Esophagus squamous epithelium (tissue), 5 donors: ENCODE measurements at regions not wholly inside any gene's neighbourhood (a gene's known extent, or its start where the extent isn't known, plus 50 kb on each side); places are given as distances from the start of the nearest gene placed in this dataset.
A peak's percentile ranks its signal among the peaks of the same experiment; 100 is the strongest.

Experiments used
- DNase-seq: peaks from one replicate; lab custom pipeline; 2025; lab: John Stamatoyannopoulos, UW
- H3K27ac ChIP-seq, 4 donors: fragments of 200-600 bp; sonication (generic); one replicate each; pipeline ENCODE4 v1.5.1; 2016 to 2019; ENCODE audit warnings: mild to moderate bottlenecking in 1 of 4
- H3K27me3 ChIP-seq, 4 donors: fragments of 200-600 bp; sonication (generic); 1 replicate in 3 of 4; 2 replicates in 1 of 4; pipeline versions ENCODE4 v1.5.1 to v1.6.0; 2017 to 2021; ENCODE audit warnings: antibody characterized with exemption in 1 of 4
- H3K36me3 ChIP-seq, 3 donors: fragments of 200-600 bp; sonication (generic); one replicate each; pipeline ENCODE4 v1.5.1; 2016 to 2019
- H3K4me1 ChIP-seq, 3 donors: fragments of 200-600 bp; sonication (generic); one replicate each; pipeline ENCODE4 v1.5.1; 2017 to 2019
- H3K4me3 ChIP-seq, 4 donors: fragments of 200-600 bp; sonication (generic); 1 replicate in 3 of 4; 2 replicates in 1 of 4; pipeline ENCODE4 v1.5.1; 2016 to 2019; ENCODE audit warnings: mild to moderate bottlenecking in 2 of 4, moderate library complexity in 1 of 4
- H3K9me3 ChIP-seq, 3 donors: fragments of 200-600 bp; sonication (generic); one replicate each; pipeline ENCODE4 v1.5.1; 2016 to 2019
- POLR2A ChIP-seq, 4 donors: fragments of 450-650 bp; IDR thresholded peaks; one replicate each; pipeline ENCODE4 v1.6.1; 2017; ENCODE audit warnings: antibody characterized with exemption in 4 of 4, mild to moderate bottlenecking in 4 of 4, moderate library complexity in 3 of 4
- WGBS, 2 donors: methylation state at CpG; one replicate each; pipeline ENCODE4 v1.1.5; 2018; 5-methylcytosine and 5-hydroxymethylcytosine counted together
- intact Hi-C: fragments of 100-400 bp; cut with DNase I; formaldehyde crosslinking; loops from one replicate; pipeline ENCODE4 v1.15.0; 2022
- TF ChIP-seq, protein P1 (sequence below), 6 experiments: fragments of 450-650 bp in 4 of 6; fragments of 200-600 bp in 2 of 6; sonication (generic) in 2 of 6; IDR thresholded peaks; one replicate each; pipeline ENCODE4 v1.5.1; 2016 to 2019; ENCODE audit warnings: antibody characterized with exemption in 6 of 6, mild to moderate bottlenecking in 4 of 6, moderate library complexity in 4 of 6
- donor health status: DM: yes; HTN: yes; CAD: no.

DNA sequence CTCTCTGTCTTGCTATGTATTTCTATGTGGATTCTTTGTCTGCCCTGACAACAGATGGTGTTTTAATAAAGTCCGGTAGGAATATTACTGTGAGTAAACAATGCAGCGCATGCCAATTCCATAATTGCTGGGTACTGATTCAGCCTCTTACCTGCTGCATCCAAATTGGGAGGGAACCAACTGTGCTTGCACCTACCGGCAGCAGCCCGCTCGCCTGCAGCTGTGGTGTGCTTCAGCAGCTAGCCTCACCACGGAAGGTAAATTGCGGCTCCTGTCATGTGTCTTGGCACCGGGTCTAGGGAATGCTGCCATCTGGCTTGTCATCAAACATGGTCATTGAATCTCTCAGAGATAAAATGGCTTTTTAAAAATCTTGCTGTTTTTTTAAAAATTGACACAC lies 704.8 kb upstream of the SLC35B3 start:
- WGBS, 2 donors: 25 to 31% methylated on average over 5 to 8 of the region's 8 CpGs
- peaks cover 0 to 33% (median 4%) of the 10 kb centered on the region in 3 donors for H3K4me1 ChIP-seq
- TF ChIP-seq, protein P1, sequence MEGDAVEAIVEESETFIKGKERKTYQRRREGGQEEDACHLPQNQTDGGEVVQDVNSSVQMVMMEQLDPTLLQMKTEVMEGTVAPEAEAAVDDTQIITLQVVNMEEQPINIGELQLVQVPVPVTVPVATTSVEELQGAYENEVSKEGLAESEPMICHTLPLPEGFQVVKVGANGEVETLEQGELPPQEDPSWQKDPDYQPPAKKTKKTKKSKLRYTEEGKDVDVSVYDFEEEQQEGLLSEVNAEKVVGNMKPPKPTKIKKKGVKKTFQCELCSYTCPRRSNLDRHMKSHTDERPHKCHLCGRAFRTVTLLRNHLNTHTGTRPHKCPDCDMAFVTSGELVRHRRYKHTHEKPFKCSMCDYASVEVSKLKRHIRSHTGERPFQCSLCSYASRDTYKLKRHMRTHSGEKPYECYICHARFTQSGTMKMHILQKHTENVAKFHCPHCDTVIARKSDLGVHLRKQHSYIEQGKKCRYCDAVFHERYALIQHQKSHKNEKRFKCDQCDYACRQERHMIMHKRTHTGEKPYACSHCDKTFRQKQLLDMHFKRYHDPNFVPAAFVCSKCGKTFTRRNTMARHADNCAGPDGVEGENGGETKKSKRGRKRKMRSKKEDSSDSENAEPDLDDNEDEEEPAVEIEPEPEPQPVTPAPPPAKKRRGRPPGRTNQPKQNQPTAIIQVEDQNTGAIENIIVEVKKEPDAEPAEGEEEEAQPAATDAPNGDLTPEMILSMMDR (IDR thresholded peaks at IDR 0.05): peak in 1 of 6 experiments; percentile 20
- TF ChIP-seq POLR2A (IDR thresholded peaks at IDR 0.05): no peak
- DNase-seq: no peak
- H3K9me3 ChIP-seq: no peaks in the 10 kb centered on the region
- no peaks in the 10 kb centered on the region for H3K27me3 ChIP-seq
- peak overlapping the region in 1 of 4 donors; percentile 25 for H3K4me3 ChIP-seq
- intact Hi-C loops: no loop called here
- H3K36me3 ChIP-seq: no peaks in the 10 kb centered on the region
- H3K27ac ChIP-seq: peak overlapping the region in 2 of 4 donors; percentile 19 to 51

DNA sequence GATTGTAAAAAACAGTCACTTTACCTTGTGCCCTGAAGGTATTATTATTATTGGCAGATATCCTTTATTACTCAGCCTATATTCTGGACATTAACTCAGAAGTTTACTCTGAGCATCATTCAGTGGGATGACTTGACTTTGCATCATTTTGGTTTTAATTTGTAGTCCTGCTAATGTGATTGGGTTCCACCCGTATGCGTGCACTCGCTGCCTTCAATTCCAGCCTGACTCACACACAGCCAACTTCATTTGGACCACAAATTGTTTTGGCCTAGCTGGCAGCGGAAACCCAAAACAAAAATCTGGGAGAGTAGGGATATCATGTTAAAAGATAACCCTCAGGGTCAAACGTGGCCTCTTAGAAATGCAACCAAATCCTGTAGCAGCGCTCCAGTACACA lies 704.4 kb upstream of the SLC35B3 start:
- TF ChIP-seq, protein P1 (IDR thresholded peaks at IDR 0.05): no peak
- TF ChIP-seq POLR2A (IDR thresholded peaks at IDR 0.05): no peak
- Histone ChIP-seq H3K9me3 (no peaks in the 10 kb centered on the region), H3K27ac (peak overlapping the region in 1 of 4 donors; percentile 51), H3K36me3 (no peaks in the 10 kb centered on the region), H3K27me3 (no peaks in the 10 kb centered on the region), H3K4me3 (peak overlapping the region in 1 of 4 donors; percentile 25), H3K4me1 (peaks cover 0 to 33% (median 4%) of the 10 kb centered on the region in 3 donors)
- DNase-seq: no peak
- 46 to 47% methylated on average over 6 of the region's 6 CpGs for WGBS, 2 donors
- intact Hi-C loops: no loop called here

DNA sequence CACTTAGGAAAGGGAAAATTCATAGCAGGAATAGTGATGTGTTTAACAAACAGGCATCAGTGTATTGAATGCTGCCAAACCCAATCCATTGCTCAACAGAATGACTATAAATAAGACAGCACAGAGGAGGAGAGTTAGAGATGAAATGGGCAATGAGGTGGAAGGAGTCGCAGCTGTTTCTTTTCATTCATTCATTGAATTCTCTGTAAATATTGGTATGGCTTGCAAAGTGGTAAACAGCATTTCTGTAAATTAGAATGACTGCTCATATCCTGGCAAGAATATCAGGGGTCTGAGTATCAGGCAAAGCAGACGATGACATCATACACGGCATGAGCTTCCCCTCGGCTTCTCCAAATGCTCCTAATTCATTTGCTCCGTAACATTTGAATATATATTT lies 703.6 kb upstream of the SLC35B3 start:
- intact Hi-C loops: no loop called here
- no peak for DNase-seq
- H3K9me3 ChIP-seq: no peaks in the 10 kb centered on the region
- peaks cover 0 to 33% (median 4%) of the 10 kb centered on the region in 3 donors for H3K4me1 ChIP-seq
- no peak overlapping the region for H3K27ac ChIP-seq
- no peaks in the 10 kb centered on the region for H3K36me3 ChIP-seq
- H3K4me3 ChIP-seq: no peak overlapping the region
- TF ChIP-seq, protein P1 (IDR thresholded peaks at IDR 0.05): no peak
- TF ChIP-seq POLR2A (IDR thresholded peaks at IDR 0.05): no peak
- no peaks in the 10 kb centered on the region for H3K27me3 ChIP-seq
- WGBS, 2 donors: 85 to 87% methylated on average over 5 of the region's 5 CpGs

DNA sequence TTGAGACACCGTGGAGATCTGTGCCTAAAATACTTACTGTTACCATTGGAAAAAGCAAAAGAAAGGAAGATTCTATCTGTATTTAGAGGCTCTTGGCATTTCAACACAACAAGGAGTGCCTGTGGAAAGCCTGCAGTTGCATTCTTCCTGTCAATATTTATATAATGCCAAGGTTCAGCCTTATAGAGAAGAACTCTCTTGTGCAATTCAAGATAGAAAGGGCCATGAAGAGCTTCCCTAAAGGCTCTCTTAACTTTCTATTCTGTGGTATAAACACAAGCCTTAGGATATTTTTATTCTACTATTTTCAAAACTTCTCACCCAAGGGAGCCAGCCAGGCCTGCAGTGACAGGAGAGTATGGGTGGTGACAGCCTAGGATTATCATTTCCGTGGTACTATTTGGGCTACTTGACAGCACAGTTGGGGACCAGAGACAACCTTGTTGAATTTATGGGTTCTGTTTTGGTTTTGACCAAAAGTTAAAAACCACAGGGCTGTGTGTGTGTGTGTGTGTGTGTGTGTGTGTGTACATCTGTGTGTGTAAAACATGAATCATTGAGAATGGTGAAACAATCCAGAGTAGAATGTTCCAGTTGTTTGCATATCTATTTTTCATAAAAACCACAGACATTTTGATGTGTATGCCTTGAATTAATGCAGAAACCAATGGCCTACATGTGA lies 700.9 kb upstream of the SLC35B3 start:
- DNase-seq: no peak
- TF ChIP-seq, protein P1 (IDR thresholded peaks at IDR 0.05): no peak
- no peak for TF ChIP-seq POLR2A (IDR thresholded peaks at IDR 0.05)
- intact Hi-C loops: no loop called here

DNA sequence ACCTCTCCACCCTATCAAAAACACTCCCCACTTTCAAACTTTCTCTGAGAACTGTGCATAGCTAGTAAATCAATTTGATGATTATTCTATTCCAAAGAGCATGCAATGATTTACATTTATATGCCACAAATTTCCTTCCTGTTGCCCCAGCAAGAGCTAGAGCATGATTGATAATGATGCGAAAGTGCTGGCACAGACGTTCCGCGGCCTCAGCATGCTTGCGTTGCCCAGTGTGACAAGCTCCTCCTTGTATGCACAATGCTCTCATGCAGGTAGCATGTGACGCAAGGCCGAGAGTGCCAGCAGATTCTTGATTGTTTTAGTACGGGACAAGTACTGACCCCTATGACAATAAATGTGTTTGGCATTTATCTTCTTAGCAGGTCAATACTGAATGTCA lies 696.3 kb upstream of the SLC35B3 start:
- Histone ChIP-seq H3K27me3 (no peaks in the 10 kb centered on the region), H3K9me3 (no peaks in the 10 kb centered on the region), H3K4me3 (no peak overlapping the region), H3K36me3 (no peaks in the 10 kb centered on the region), H3K4me1 (peaks cover 0 to 6% (median 0%) of the 10 kb centered on the region in 3 donors), H3K27ac (no peak overlapping the region)
- intact Hi-C loops: no loop called here
- 12 to 21% methylated on average over 8 of the region's 8 CpGs for WGBS, 2 donors
- TF ChIP-seq POLR2A (IDR thresholded peaks at IDR 0.05): no peak
- TF ChIP-seq, protein P1 (IDR thresholded peaks at IDR 0.05): no peak
- no peak for DNase-seq

More for the DNA sequence above, 700.9 kb upstream of the SLC35B3 start:
- Histone ChIP-seq H3K27me3 (no peaks in the 10 kb centered on the region), H3K4me3 (no peak overlapping the region), H3K36me3 (no peaks in the 10 kb centered on the region), H3K4me1 (peaks cover 0 to 27% (median 4%) of the 10 kb centered on the region in 3 donors), H3K27ac (no peak overlapping the region), H3K9me3 (no peaks in the 10 kb centered on the region)
- 68 to 74% methylated on average over 2 of the region's 2 CpGs for WGBS, 2 donors
